ENCODE measurements at regions not wholly inside any gene's neighbourhood (a gene's known extent, or its start where the extent isn't known, plus 50 kb on each side); places are given as distances from the start of the nearest gene placed in this dataset.

GRCh38 chr1:147463022-147463421, 78.3 kb upstream of the BCL9 start:
- no peak for DNase-seq

GRCh38 chr1:147466543-147466942, 74.8 kb upstream of the BCL9 start:
- no peak for DNase-seq

- DNase-seq, result no peak
Measured at GRCh38 chr1:147470079-147470478, 71.2 kb upstream of the BCL9 start.

- DNase-seq, result no peak
Measured at GRCh38 chr1:147472489-147472888, 68.8 kb upstream of the BCL9 start.

- no peak for DNase-seq
Measured at GRCh38 chr1:147472966-147473732, 68.2 kb upstream of the BCL9 start.

- DNase-seq, result no peak
Measured at GRCh38 chr1:147473733-147474049, 67.6 kb upstream of the BCL9 start.

- DNase-seq, result no peak
Measured at GRCh38 chr1:147475488-147475887, 65.8 kb upstream of the BCL9 start.

GRCh38 chr1:147478521-147478920, 62.8 kb upstream of the BCL9 start:
- DNase-seq, result no peak

- no peak for DNase-seq
Measured at GRCh38 chr1:147479864-147480564, 61.3 kb upstream of the BCL9 start.

- no peak for DNase-seq
Measured at GRCh38 chr1:147480565-147480935, 60.8 kb upstream of the BCL9 start.

GRCh38 chr1:147486876-147487656, 54.2 kb upstream of the BCL9 start:
- DNase-seq, result no peak

GRCh38 chr1:147491098-147491497, 50.2 kb upstream of the BCL9 start:
- DNase-seq, result no peak
